HEK293 (cell line): ENCODE measurements at regions not wholly inside any gene's neighbourhood (a gene's known extent, or its start where the extent isn't known, plus 50 kb on each side); places are given as distances from the start of the nearest gene placed in this dataset.

Experiments
- CTCF ChIA-PET: fragments of 350-600 bp; formaldehyde crosslinking; extraction: SDS; loops from one replicate; lab custom pipeline; 2021; ENCODE audit warnings: antibody characterized with exemption; lab: Yijun Ruan, JAX
- POLR2A ChIA-PET: fragments of 300-600 bp; formaldehyde crosslinking; extraction: SDS; loops from one replicate; lab custom pipeline; 2020; ENCODE audit warnings: antibody characterized with exemption, inconsistent platforms; lab: Yijun Ruan, JAX
- H3K27ac ChIP-seq: fragments of 200-500 bp; sonication (Bioruptor generic); 2 replicates; pipeline ENCODE4 v1.5.1; 2014; ENCODE audit warnings: low read depth, low read length, control low read depth, inconsistent platforms; ENCODE audit errors: extremely low read depth
- H3K36me3 ChIP-seq, 2 experiments: fragments of 200-500 bp in 1 of 2; sonication (Bioruptor generic) in 1 of 2; 1 replicate in 1 of 2; 2 replicates in 1 of 2; pipeline ENCODE4 v1.5.1; 2014 to 2017; ENCODE audit warnings: inconsistent platforms in 2 of 2, low read length in 2 of 2; ENCODE audit not compliant: control insufficient read depth in 2 of 2, insufficient read depth in 1 of 2
- H3K4me1 ChIP-seq: fragments of 200-500 bp; sonication (Bioruptor generic); 2 replicates; pipeline ENCODE4 v1.5.1; 2014; ENCODE audit warnings: mild to moderate bottlenecking, low read length, inconsistent platforms; ENCODE audit not compliant: control insufficient read depth, insufficient read depth
- H3K4me3 ChIP-seq: 2 replicates; pipeline ENCODE4 v1.5.1; 2011; ENCODE audit warnings: low read depth, mild to moderate bottlenecking, control low read depth, low read length, moderate library complexity
- H3K9me3 ChIP-seq: fragments of 200-500 bp; sonication (Bioruptor generic); 2 replicates; pipeline ENCODE4 v1.5.1; 2014; ENCODE audit warnings: low read depth, low read length, inconsistent platforms; ENCODE audit not compliant: control insufficient read depth, insufficient read depth
- GLIS1 ChIP-seq: fragments of 450-650 bp; formaldehyde crosslinking; IDR thresholded peaks from 2 replicates; pipeline ENCODE4 v1.5.1; 2016; ENCODE audit warnings: missing biosample characterization, missing genetic modification characterization
- HOXA7 ChIP-seq: sonication (generic); formaldehyde crosslinking; IDR thresholded peaks from 2 replicates; pipeline ENCODE4 v1.8.1; 2022; ENCODE audit warnings: missing genetic modification reagents, borderline replicate concordance
- HOXC10 ChIP-seq: sonication (generic); formaldehyde crosslinking; IDR thresholded peaks from 2 replicates; pipeline ENCODE4 v1.8.1; 2023; ENCODE audit warnings: mild to moderate bottlenecking, missing genetic modification reagents
- KLF10 ChIP-seq: fragments of 450-650 bp; IDR thresholded peaks from 2 replicates; pipeline ENCODE4 v1.5.1; 2018; ENCODE audit warnings: missing biosample characterization, mild to moderate bottlenecking, missing genetic modification characterization
- MZF1 ChIP-seq: fragments of 450-650 bp; formaldehyde crosslinking; IDR thresholded peaks from 2 replicates; pipeline ENCODE4 v1.5.1; 2017; ENCODE audit warnings: missing biosample characterization, missing genetic modification characterization, borderline replicate concordance
- SP7 ChIP-seq: fragments of 450-650 bp; formaldehyde crosslinking; IDR thresholded peaks from 2 replicates; pipeline ENCODE4 v1.5.1; 2016; ENCODE audit warnings: missing biosample characterization, missing genetic modification characterization
- TRIM28 ChIP-seq: IDR thresholded peaks from 2 replicates; pipeline ENCODE4 v1.6.1; 2011; ENCODE audit warnings: low read length, control low read depth, borderline replicate concordance
- ZNF132 ChIP-seq: fragments of 450-650 bp; formaldehyde crosslinking; IDR thresholded peaks from 2 replicates; pipeline ENCODE4 v1.5.1; 2017; ENCODE audit warnings: missing biosample characterization, missing genetic modification characterization, borderline replicate concordance
- ZNF248 ChIP-seq: fragments of 450-650 bp; formaldehyde crosslinking; IDR thresholded peaks from 2 replicates; pipeline ENCODE4 v1.5.1; 2017; ENCODE audit warnings: missing biosample characterization, missing genetic modification characterization
- ZNF266 ChIP-seq: fragments of 450-650 bp; formaldehyde crosslinking; IDR thresholded peaks from 2 replicates; pipeline ENCODE4 v1.5.1; 2016; ENCODE audit warnings: missing biosample characterization, missing genetic modification characterization, low read depth
- ZNF391 ChIP-seq: fragments of 450-650 bp; formaldehyde crosslinking; IDR thresholded peaks from 2 replicates; pipeline ENCODE4 v1.5.1; 2016; ENCODE audit warnings: low read depth, missing biosample characterization, missing genetic modification characterization, borderline replicate concordance
- ZNF561 ChIP-seq: fragments of 450-650 bp; IDR thresholded peaks from 2 replicates; pipeline ENCODE4 v1.5.1; 2018; ENCODE audit warnings: missing biosample characterization, missing genetic modification characterization, borderline replicate concordance
- ZNF624 ChIP-seq: fragments of 450-650 bp; formaldehyde crosslinking; IDR thresholded peaks from 2 replicates; pipeline ENCODE4 v1.5.1; 2017; ENCODE audit warnings: missing biosample characterization, missing genetic modification characterization
- ZSCAN16 ChIP-seq: fragments of 450-650 bp; formaldehyde crosslinking; IDR thresholded peaks from 2 replicates; pipeline ENCODE4 v1.5.1; 2016; ENCODE audit warnings: missing biosample characterization, missing genetic modification characterization
- TF ChIP-seq, protein P1 (sequence below): fragments of 450-650 bp; formaldehyde crosslinking; IDR thresholded peaks from 2 replicates; pipeline ENCODE4 v1.5.1; 2017; ENCODE audit warnings: missing biosample characterization, missing genetic modification characterization
- TF ChIP-seq, protein P2 (sequence below): fragments of 450-650 bp; formaldehyde crosslinking; IDR thresholded peaks from 2 replicates; pipeline ENCODE4 v1.5.1; 2017; ENCODE audit warnings: missing biosample characterization, mild to moderate bottlenecking, missing genetic modification characterization, moderate library complexity
- TF ChIP-seq, protein P3 (sequence below): fragments of 450-650 bp; formaldehyde crosslinking; IDR thresholded peaks from 2 replicates; pipeline ENCODE4 v1.5.1; 2016; ENCODE audit warnings: missing biosample characterization, missing genetic modification characterization

DNA sequence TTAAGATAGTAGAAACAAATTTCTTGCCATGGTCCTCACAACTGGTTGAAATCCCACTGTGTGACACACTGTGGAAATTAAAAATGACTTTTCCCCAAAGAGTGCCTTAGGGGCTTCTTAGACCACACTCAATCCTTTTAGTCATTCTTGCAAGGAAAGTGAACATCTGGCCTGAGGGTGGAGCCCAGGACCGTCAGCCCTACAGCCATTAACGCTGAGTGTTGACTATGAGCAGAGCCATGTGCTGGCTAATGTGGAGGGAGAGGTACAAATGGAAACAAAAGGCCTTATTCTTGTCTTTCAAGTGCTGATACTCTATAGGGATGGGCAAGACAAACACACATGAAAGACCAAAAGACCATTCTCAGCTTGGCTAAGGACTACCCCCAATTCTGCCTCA is 456.5 kb downstream of the ZSWIM6 start:
- ChIA-PET CTCF (interaction anchor here (0.5 kb wide), 1 partner anchor 38 kb away, joined by 3 read pairs; no protein-coding TSS in a partner anchor), POLR2A (no interaction called here)
- Histone ChIP-seq H3K9me3 (no peaks in the 10 kb centered on the region), H3K27ac (no peak overlapping the region), H3K4me3 (no peak overlapping the region), H3K4me1 (no peaks in the 10 kb centered on the region), H3K36me3 (no peaks in the 10 kb centered on the region)
- TF ChIP-seq MZF1 (no peak), HOXA7 (CRISPR knock-in tag) (no peak), KLF10 (tag by site-specific recombination) (no peak)
- TF ChIP-seq, protein P1, sequence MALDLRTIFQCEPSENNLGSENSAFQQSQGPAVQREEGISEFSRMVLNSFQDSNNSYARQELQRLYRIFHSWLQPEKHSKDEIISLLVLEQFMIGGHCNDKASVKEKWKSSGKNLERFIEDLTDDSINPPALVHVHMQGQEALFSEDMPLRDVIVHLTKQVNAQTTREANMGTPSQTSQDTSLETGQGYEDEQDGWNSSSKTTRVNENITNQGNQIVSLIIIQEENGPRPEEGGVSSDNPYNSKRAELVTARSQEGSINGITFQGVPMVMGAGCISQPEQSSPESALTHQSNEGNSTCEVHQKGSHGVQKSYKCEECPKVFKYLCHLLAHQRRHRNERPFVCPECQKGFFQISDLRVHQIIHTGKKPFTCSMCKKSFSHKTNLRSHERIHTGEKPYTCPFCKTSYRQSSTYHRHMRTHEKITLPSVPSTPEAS (tag by site-specific recombination), result no peak

DNA sequence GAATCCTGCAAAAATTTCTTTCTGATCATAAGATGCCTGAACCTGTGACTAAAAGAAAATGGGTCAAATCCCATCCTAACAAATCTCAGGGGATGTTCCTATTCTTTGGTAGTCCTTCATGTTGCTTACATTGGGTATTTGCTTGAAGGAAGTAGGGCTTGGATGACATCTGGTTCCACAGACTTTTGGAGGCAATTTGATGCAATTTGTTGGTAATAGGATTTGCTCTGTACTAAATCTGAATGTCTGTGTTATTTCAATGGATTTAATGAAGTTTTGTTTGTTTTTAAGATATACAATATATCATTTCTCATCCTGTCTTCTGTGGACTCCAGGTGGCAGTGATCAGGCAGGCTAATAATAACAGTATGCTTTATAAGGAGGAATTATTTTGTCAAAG is 457.9 kb downstream of the ZSWIM6 start:
- TF ChIP-seq GLIS1 (no peak), ZNF561 (tag by site-specific recombination) (no peak), ZNF624 (no peak), ZNF266 (tag by site-specific recombination) (no peak), SP7 (tag by site-specific recombination) (no peak), ZNF391 (no peak), ZSCAN16 (tag by site-specific recombination) (no peak), ZNF248 (tag by site-specific recombination) (no peak), TRIM28 (no peak)
- TF ChIP-seq, protein P2, sequence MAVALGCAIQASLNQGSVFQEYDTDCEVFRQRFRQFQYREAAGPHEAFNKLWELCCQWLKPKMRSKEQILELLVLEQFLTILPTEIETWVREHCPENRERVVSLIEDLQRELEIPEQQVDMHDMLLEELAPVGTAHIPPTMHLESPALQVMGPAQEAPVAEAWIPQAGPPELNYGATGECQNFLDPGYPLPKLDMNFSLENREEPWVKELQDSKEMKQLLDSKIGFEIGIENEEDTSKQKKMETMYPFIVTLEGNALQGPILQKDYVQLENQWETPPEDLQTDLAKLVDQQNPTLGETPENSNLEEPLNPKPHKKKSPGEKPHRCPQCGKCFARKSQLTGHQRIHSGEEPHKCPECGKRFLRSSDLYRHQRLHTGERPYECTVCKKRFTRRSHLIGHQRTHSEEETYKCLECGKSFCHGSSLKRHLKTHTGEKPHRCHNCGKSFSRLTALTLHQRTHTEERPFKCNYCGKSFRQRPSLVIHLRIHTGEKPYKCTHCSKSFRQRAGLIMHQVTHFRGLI (tag by site-specific recombination), result no peak
- H3K27ac ChIP-seq, result no peak overlapping the region
- no peaks in the 10 kb centered on the region for H3K9me3 ChIP-seq
- ChIA-PET CTCF (no interaction called here), POLR2A (no interaction called here)
- no peak overlapping the region for H3K4me3 ChIP-seq
- H3K36me3 ChIP-seq, result no peaks in the 10 kb centered on the region
- no peaks in the 10 kb centered on the region for H3K4me1 ChIP-seq

DNA sequence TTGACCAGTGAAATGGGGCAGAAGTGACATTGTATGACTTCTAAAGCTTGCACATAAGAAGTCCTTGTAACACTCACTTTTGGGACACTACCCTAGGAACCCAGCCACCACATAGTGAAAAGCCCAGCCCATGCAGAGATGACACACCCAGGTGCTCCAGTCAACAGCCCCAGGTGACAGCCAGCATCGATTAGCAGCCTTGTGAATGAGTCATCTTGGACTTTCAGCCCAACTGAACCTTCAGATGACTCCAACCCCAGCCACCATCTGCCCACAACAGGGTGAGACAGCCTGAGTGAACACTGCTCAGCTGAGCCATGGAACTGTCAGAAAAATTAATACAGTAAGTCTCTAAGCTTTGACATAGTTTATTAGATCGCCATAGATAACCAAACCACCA is 458.6 kb downstream of the ZSWIM6 start:
- POLR2A ChIA-PET, result no interaction called here
- H3K36me3 ChIP-seq, result no peaks in the 10 kb centered on the region
- TF ChIP-seq, protein P2 (tag by site-specific recombination), result 0 out of 2 replicates have a peak, but pooled peaks have one; percentile 40
- TF ChIP-seq ZNF132 (tag by site-specific recombination), result no peak
- TF ChIP-seq HOXC10 (CRISPR knock-in tag), result no peak
- TF ChIP-seq, protein P3, sequence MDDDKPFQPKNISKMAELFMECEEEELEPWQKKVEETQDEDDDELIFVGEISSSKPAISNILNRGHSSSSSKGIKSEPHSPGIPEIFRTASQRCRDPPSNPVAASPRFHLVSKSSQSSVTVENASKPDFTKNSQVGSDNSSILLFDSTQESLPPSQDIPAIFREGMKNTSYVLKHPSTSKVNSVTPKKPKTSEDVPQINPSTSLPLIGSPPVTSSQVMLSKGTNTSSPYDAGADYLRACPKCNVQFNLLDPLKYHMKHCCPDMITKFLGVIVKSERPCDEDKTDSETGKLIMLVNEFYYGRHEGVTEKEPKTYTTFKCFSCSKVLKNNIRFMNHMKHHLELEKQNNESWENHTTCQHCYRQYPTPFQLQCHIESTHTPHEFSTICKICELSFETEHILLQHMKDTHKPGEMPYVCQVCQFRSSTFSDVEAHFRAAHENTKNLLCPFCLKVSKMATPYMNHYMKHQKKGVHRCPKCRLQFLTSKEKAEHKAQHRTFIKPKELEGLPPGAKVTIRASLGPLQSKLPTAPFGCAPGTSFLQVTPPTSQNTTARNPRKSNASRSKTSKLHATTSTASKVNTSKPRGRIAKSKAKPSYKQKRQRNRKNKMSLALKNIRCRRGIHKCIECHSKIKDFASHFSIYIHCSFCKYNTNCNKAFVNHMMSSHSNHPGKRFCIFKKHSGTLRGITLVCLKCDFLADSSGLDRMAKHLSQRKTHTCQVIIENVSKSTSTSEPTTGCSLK, result no peak
- no peaks in the 10 kb centered on the region for H3K4me1 ChIP-seq
- H3K27ac ChIP-seq, result no peak overlapping the region
- H3K4me3 ChIP-seq, result no peak overlapping the region
- no peaks in the 10 kb centered on the region for H3K9me3 ChIP-seq
- CTCF ChIA-PET, result interaction anchor here (0.6 to 1.3 kb wide), 2 partner anchors 22 to 634 kb away, joined by 3 to 4 read pairs; no protein-coding TSS in a partner anchor
